HCT116 (cell line): ENCODE measurements at regions not wholly inside any gene's neighbourhood (a gene's known extent, or its start where the extent isn't known, plus 50 kb on each side); places are given as distances from the start of the nearest gene placed in this dataset.

ENCODE experiments used
- ATAC-seq: fragments of 200-7000 bp; cut with Tn5 transposase; 2 replicates; pipeline ENCODE4 v1.9.1; 2020; ENCODE audit warnings: mild to moderate bottlenecking, moderate library complexity
- BruUV-seq: library from RNA; stranded (reverse); fragments of 400-500 nt; replicated peaks from 2 replicates; lab custom pipeline; 2021; lab: Mats Ljungman, UMichigan
- CTCF ChIA-PET: fragments of 300-600 bp; sonication (Branson Sonifier 250); formaldehyde crosslinking; loops from one replicate; lab custom pipeline; 2021; ENCODE audit warnings: antibody characterized with exemption; lab: Charles Lee
- POLR2A ChIA-PET: fragments of 300-600, 350-600 bp; sonication (Branson Sonifier 250); formaldehyde crosslinking; loops from one replicate; lab custom pipeline; 2021; ENCODE audit warnings: antibody characterized with exemption; lab: Charles Lee
- RAD21 ChIA-PET, 2 experiments: fragments of 300-600 bp; sonication (Branson Sonifier 250); formaldehyde crosslinking; loops; one replicate each; lab custom pipeline; 2023; ENCODE audit warnings: low total read pairs in 2 of 2; ENCODE audit not compliant: uncharacterized antibody in 2 of 2, unreplicated experiment in 2 of 2, low non-redundant PET in 1 of 2; lab: Charles Lee
- DNase-seq: peaks from one replicate; pipeline ENCODE4 v3.0.0-alpha.2; 2010; ENCODE audit warnings: low read depth, low spot score
- H2AFZ ChIP-seq: fragments of 200-600 bp; shearing (Covaris generic), sonication (generic); 2 replicates; pipeline ENCODE4 v1.6.1; 2017; ENCODE audit warnings: low read depth, mixed run types, mixed read lengths, antibody characterized with exemption, low read length; ENCODE audit not compliant: poor library complexity, severe bottlenecking
- H3K27ac ChIP-seq: 2 replicates; pipeline ENCODE4 v1.5.1; 2012; ENCODE audit warnings: low read depth, low read length
- H3K27me3 ChIP-seq: fragments of 200-600 bp; sonication (generic); 2 replicates; pipeline ENCODE4 v1.6.1; 2016; ENCODE audit warnings: mixed run types, low read length, mixed read lengths; ENCODE audit not compliant: insufficient read depth
- H3K36me3 ChIP-seq, 2 experiments: fragments of 200-500 bp in 1 of 2; fragments of 200-600 bp in 1 of 2; sonication (Bioruptor generic) in 1 of 2; sonication (generic) in 1 of 2; 2 replicates each; pipeline versions ENCODE4 v1.5.1 to v1.6.1; 2014 to 2016; ENCODE audit warnings: low read length in 2 of 2, inconsistent platforms in 1 of 2, mixed read lengths in 1 of 2, mixed run types in 1 of 2; ENCODE audit not compliant: insufficient read depth in 2 of 2, control insufficient read depth in 1 of 2
- H3K4me1 ChIP-seq, 2 experiments: fragments of 200-600 bp in 1 of 2; sonication (generic) in 1 of 2; 2 replicates each; pipeline versions ENCODE4 v1.5.1 to v1.6.1; 2012 to 2017; ENCODE audit warnings: low read length in 2 of 2, inconsistent platforms in 1 of 2, mild to moderate bottlenecking in 1 of 2, mixed read lengths in 1 of 2, mixed run types in 1 of 2, moderate library complexity in 1 of 2; ENCODE audit not compliant: insufficient read depth in 2 of 2, control insufficient read depth in 1 of 2
- H3K4me2 ChIP-seq: fragments of 200-600 bp; sonication (generic); 2 replicates; pipeline ENCODE4 v1.6.1; 2017; ENCODE audit warnings: mixed run types, low read length, mixed read lengths
- H3K4me3 ChIP-seq, 2 experiments: fragments of 200-600 bp in 1 of 2; sonication (generic) in 1 of 2; replicated peaks in 1 of 2; 2 replicates each; pipeline ENCODE4 v1.5.1; 2011 to 2016; ENCODE audit warnings: low read length in 2 of 2, control low read depth in 1 of 2, low read depth in 1 of 2, mild to moderate bottlenecking in 1 of 2, mixed read lengths in 1 of 2, mixed run types in 1 of 2
- H3K79me2 ChIP-seq: fragments of 200-600 bp; sonication (generic); 2 replicates; pipeline ENCODE4 v1.6.1; 2017; ENCODE audit warnings: mild to moderate bottlenecking, mixed run types, low read length, moderate library complexity, mixed read lengths; ENCODE audit not compliant: insufficient read depth
- H3K9ac ChIP-seq: fragments of 200-600 bp; sonication (generic); 2 replicates; pipeline ENCODE4 v1.6.1; 2016; ENCODE audit warnings: low read length, mixed read lengths
- H3K9me2 ChIP-seq: fragments of 200-600 bp; sonication (generic), shearing (Covaris generic); 2 replicates; pipeline ENCODE4 v1.6.1; 2017; ENCODE audit warnings: mixed run types, mild to moderate bottlenecking, moderate library complexity; ENCODE audit not compliant: insufficient read depth
- H3K9me3 ChIP-seq, 2 experiments: fragments of 200-500 bp in 1 of 2; fragments of 200-600 bp in 1 of 2; sonication (Bioruptor generic) in 1 of 2; sonication (generic) in 1 of 2; 2 replicates each; pipeline ENCODE4 v1.6.1; 2014 to 2017; ENCODE audit warnings: low read length in 2 of 2, mixed read lengths in 2 of 2, inconsistent platforms in 1 of 2, low read depth in 1 of 2, mild to moderate bottlenecking in 1 of 2, mixed run types in 1 of 2, moderate library complexity in 1 of 2; ENCODE audit not compliant: control insufficient read depth in 1 of 2, insufficient read depth in 1 of 2
- H4K20me1 ChIP-seq: fragments of 200-600 bp; sonication (generic), shearing (Covaris generic); 2 replicates; pipeline ENCODE4 v1.6.1; 2017; ENCODE audit warnings: mixed run types, mild to moderate bottlenecking, moderate library complexity; ENCODE audit not compliant: insufficient read depth
- CBX3 ChIP-seq: IDR thresholded peaks from 2 replicates; pipeline ENCODE4 v1.6.1; 2012; ENCODE audit warnings: low read depth
- CEBPB ChIP-seq: IDR thresholded peaks from 2 replicates; pipeline ENCODE4 v1.6.1; 2012; ENCODE audit warnings: low read depth
- ELF1 ChIP-seq: IDR thresholded peaks from 2 replicates; pipeline ENCODE4 v1.6.1; 2012; ENCODE audit warnings: low read depth, borderline replicate concordance
- EZH2 ChIP-seq: fragments of 200-600 bp; sonication (generic); IDR thresholded peaks from 2 replicates; pipeline ENCODE4 v1.6.1; 2017; ENCODE audit warnings: antibody characterized with exemption, mixed run types
- EZH2phosphoT487 ChIP-seq: fragments of 200-600 bp; IDR thresholded peaks from 2 replicates; pipeline ENCODE4 v1.6.1; 2018; ENCODE audit warnings: antibody characterized with exemption, borderline replicate concordance
- FOSL1 ChIP-seq: IDR thresholded peaks from 2 replicates; pipeline ENCODE4 v1.6.1; 2012; ENCODE audit warnings: low read depth
- JUND ChIP-seq: IDR thresholded peaks from 2 replicates; pipeline ENCODE4 v1.6.1; 2012
- POLR2A ChIP-seq: IDR thresholded peaks from 2 replicates; pipeline ENCODE4 v1.7.0; 2011; ENCODE audit warnings: borderline replicate concordance; ENCODE audit not compliant: insufficient read depth, insufficient read length; ENCODE audit errors: extremely low read depth
- POLR2AphosphoS5 ChIP-seq: IDR thresholded peaks from 2 replicates; pipeline ENCODE4 v1.6.1; 2011; ENCODE audit warnings: mild to moderate bottlenecking, low read depth, low read length, moderate library complexity
- RAD21 ChIP-seq: IDR thresholded peaks from 2 replicates; pipeline ENCODE4 v1.6.1; 2012; ENCODE audit warnings: low read depth, mild to moderate bottlenecking
- REST ChIP-seq: IDR thresholded peaks from 2 replicates; pipeline ENCODE4 v1.6.1; 2012; ENCODE audit warnings: low read depth
- SIN3A ChIP-seq: IDR thresholded peaks from 2 replicates; pipeline ENCODE4 v1.6.1; 2012; ENCODE audit warnings: low read depth
- SRF ChIP-seq: IDR thresholded peaks from 2 replicates; pipeline ENCODE4 v1.6.1; 2012; ENCODE audit warnings: low read depth
- TCF7L2 ChIP-seq: IDR thresholded peaks from 2 replicates; pipeline ENCODE4 v1.7.0; 2011; ENCODE audit warnings: borderline replicate concordance, inconsistent platforms; ENCODE audit not compliant: insufficient read depth, insufficient read length; ENCODE audit errors: extremely low read depth
- YY1 ChIP-seq: IDR thresholded peaks from 2 replicates; pipeline ENCODE4 v1.6.1; 2011; ENCODE audit warnings: low read length, low read depth, moderate library complexity, mild to moderate bottlenecking; ENCODE audit not compliant: insufficient replicate concordance; ENCODE audit errors: extremely low read depth
- ZFX ChIP-seq: fragments of 450-650 bp; IDR thresholded peaks from 2 replicates; pipeline ENCODE4 v1.6.1; 2017
- ZNF274 ChIP-seq: fragments of 200-500 bp; sonication (Bioruptor generic); IDR thresholded peaks from 2 replicates; pipeline ENCODE4 v1.6.1; 2014; ENCODE audit warnings: mild to moderate bottlenecking, low read depth, low read length, inconsistent platforms
- intact Hi-C: fragments of 100-400 bp; cut with micrococcal nuclease; formaldehyde crosslinking; loops from 2 replicates; pipeline ENCODE4 v1.10.0; 2022
- TF ChIP-seq, protein P1 (sequence below), 3 experiments: fragments of 200-600 bp in 1 of 3; sonication (generic) in 1 of 3; IDR thresholded peaks in 2 of 3; conservative IDR thresholded peaks in 1 of 3; 2 replicates each; pipeline ENCODE4 v1.5.1; 2012 to 2017; ENCODE audit warnings: low read depth in 2 of 3, low read length in 2 of 3, antibody characterized with exemption in 1 of 3, borderline replicate concordance in 1 of 3, control low read depth in 1 of 3, mild to moderate bottlenecking in 1 of 3, mixed read lengths in 1 of 3, mixed run types in 1 of 3, moderate library complexity in 1 of 3; ENCODE audit not compliant: insufficient read depth in 1 of 3
- TF ChIP-seq, protein P2 (sequence below): IDR thresholded peaks from 2 replicates; pipeline ENCODE4 v1.6.1; 2012

- no peaks in the 10 kb centered on the region for H3K4me1 ChIP-seq
- TF ChIP-seq POLR2A = no peak
- no peak for TF ChIP-seq SRF
- no peak for TF ChIP-seq EZH2
- no peak for TF ChIP-seq CEBPB
- TF ChIP-seq POLR2AphosphoS5 = no peak
- TF ChIP-seq CBX3 = no peak
- TF ChIP-seq FOSL1 = no peak
- TF ChIP-seq ZFX = no peak
- no peak for TF ChIP-seq REST
- no peak for TF ChIP-seq ZNF274
- TF ChIP-seq JUND = no peak
- no peak for TF ChIP-seq EZH2phosphoT487
- TF ChIP-seq SIN3A = no peak
- TF ChIP-seq ELF1 = no peak
- TF ChIP-seq, protein P1, sequence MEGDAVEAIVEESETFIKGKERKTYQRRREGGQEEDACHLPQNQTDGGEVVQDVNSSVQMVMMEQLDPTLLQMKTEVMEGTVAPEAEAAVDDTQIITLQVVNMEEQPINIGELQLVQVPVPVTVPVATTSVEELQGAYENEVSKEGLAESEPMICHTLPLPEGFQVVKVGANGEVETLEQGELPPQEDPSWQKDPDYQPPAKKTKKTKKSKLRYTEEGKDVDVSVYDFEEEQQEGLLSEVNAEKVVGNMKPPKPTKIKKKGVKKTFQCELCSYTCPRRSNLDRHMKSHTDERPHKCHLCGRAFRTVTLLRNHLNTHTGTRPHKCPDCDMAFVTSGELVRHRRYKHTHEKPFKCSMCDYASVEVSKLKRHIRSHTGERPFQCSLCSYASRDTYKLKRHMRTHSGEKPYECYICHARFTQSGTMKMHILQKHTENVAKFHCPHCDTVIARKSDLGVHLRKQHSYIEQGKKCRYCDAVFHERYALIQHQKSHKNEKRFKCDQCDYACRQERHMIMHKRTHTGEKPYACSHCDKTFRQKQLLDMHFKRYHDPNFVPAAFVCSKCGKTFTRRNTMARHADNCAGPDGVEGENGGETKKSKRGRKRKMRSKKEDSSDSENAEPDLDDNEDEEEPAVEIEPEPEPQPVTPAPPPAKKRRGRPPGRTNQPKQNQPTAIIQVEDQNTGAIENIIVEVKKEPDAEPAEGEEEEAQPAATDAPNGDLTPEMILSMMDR (IDR thresholded peaks at IDR 0.05 in 2 of 3, conservative IDR thresholded peaks at IDR 0.05 in 1 of 3; ENCODE audit: borderline replicate concordance in 1 of 3, insufficient read depth in 1 of 3, low read depth in 2 of 3, low read length in 2 of 3) = no peak
- TF ChIP-seq, protein P2, sequence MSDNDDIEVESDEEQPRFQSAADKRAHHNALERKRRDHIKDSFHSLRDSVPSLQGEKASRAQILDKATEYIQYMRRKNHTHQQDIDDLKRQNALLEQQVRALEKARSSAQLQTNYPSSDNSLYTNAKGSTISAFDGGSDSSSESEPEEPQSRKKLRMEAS = no peak
- no peak for TF ChIP-seq RAD21
- no peak for TF ChIP-seq YY1
- TF ChIP-seq TCF7L2 = no peak
- TF ChIP-seq, all 23 proteins: peak for 0
- ATAC-seq (no peak), DNase-seq (no peak)
- ChIA-PET POLR2A (no interaction called here), CTCF (no interaction called here), RAD21 (no interaction called here)
- no peak overlapping the region for H3K4me3 ChIP-seq
- no peaks in the 10 kb centered on the region for H3K79me2 ChIP-seq
- H2AFZ ChIP-seq = no peak overlapping the region
- H3K9me3 ChIP-seq = peaks cover 0 to 8% of the 10 kb centered on the region in 2 experiments; a peak in 2 of 4 replicates
- no peak overlapping the region for H3K27ac ChIP-seq
- H3K4me2 ChIP-seq = no peak overlapping the region
- no peaks in the 10 kb centered on the region for H3K9me2 ChIP-seq
- H3K27me3 ChIP-seq = no peaks in the 10 kb centered on the region
- no TSS peak for BruUV-seq
- H3K9ac ChIP-seq = no peak overlapping the region
- intact Hi-C loops = no loop called here
- no peaks in the 10 kb centered on the region for H4K20me1 ChIP-seq
- H3K36me3 ChIP-seq = no peaks in the 10 kb centered on the region
Measured at GRCh38 chr7:57399972-57400371, 50.0 kb upstream of the ZNF716 start.
